HUES64 (cell line): ENCODE measurements at regions not wholly inside any gene's neighbourhood (a gene's known extent, or its start where the extent isn't known, plus 50 kb on each side); places are given as distances from the start of the nearest gene placed in this dataset.
"Not testable (repeated sequence)": the region's sequence is repeated elsewhere in the genome, so short reads cannot be mapped to it uniquely, and the experiment has no call there.

Source experiments
- H3K27ac ChIP-seq: 2 replicates; pipeline ENCODE4 v1.7.0; 2013; ENCODE audit warnings: low read depth, low read length, inconsistent platforms
- H3K27me3 ChIP-seq: 2 replicates; pipeline ENCODE4 v1.6.1; 2013; ENCODE audit warnings: mild to moderate bottlenecking, low read length; ENCODE audit not compliant: insufficient read depth
- H3K36me3 ChIP-seq: 2 replicates; pipeline ENCODE4 v1.6.1; 2013; ENCODE audit warnings: mild to moderate bottlenecking, low read length; ENCODE audit not compliant: insufficient read depth
- H3K4me1 ChIP-seq: 2 replicates; pipeline ENCODE4 v1.6.1; 2013; ENCODE audit warnings: mild to moderate bottlenecking, low read length, moderate library complexity; ENCODE audit not compliant: insufficient read depth
- H3K4me3 ChIP-seq: 2 replicates; pipeline ENCODE4 v1.5.1; 2013; ENCODE audit warnings: mild to moderate bottlenecking, low read length, moderate library complexity
- H3K9ac ChIP-seq: 2 replicates; pipeline ENCODE4 v1.6.1; 2013; ENCODE audit warnings: mild to moderate bottlenecking, low read depth, low read length
- H3K9me3 ChIP-seq: 2 replicates; pipeline ENCODE4 v1.6.1; 2013; ENCODE audit warnings: low read depth, low read length; ENCODE audit not compliant: insufficient read depth
- WGBS: fragments of 150-250, 120-280 bp; methylation state at CpG from one replicate; pipeline ENCODE4 v1.1.7; 2013; ENCODE audit warnings: missing lambda C conversion rate; 5-methylcytosine and 5-hydroxymethylcytosine counted together

GRCh38 chr5:118467103-118467502 is 521.2 kb downstream of the DTWD2 start:
- Histone ChIP-seq H3K4me3 (no peak overlapping the region), H3K9me3 (no peaks in the 10 kb centered on the region), H3K36me3 (no peaks in the 10 kb centered on the region), H3K27ac (no peak overlapping the region), H3K9ac (no peak overlapping the region), H3K4me1 (no peaks in the 10 kb centered on the region), H3K27me3 (no peaks in the 10 kb centered on the region)
- 91% methylated on average over 3 of the region's 3 CpGs for WGBS

- WGBS, result 97% methylated on average over 4 of the region's 5 CpGs
- Histone ChIP-seq H3K9ac (no peak overlapping the region), H3K4me1 (no peaks in the 10 kb centered on the region), H3K27ac (no peak overlapping the region), H3K4me3 (no peak overlapping the region), H3K36me3 (no peaks in the 10 kb centered on the region), H3K27me3 (no peaks in the 10 kb centered on the region), H3K9me3 (no peaks in the 10 kb centered on the region)
Observed at GRCh38 chr5:118466418-118466817, 521.9 kb downstream of the DTWD2 start.

GRCh38 chr5:118462276-118462675 is 526.1 kb downstream of the DTWD2 start:
- not testable (repeated sequence) for H3K36me3 ChIP-seq, H3K4me1 ChIP-seq, H3K4me3 ChIP-seq, H3K9me3 ChIP-seq, H3K9ac ChIP-seq, H3K27ac ChIP-seq, H3K27me3 ChIP-seq
- WGBS, result 100% methylated on average over 2 of the region's 2 CpGs

GRCh38 chr5:118461436-118461835 is 526.9 kb downstream of the DTWD2 start:
- no peaks in the 10 kb centered on the region for H3K36me3 ChIP-seq
- no peak overlapping the region for H3K27ac ChIP-seq
- no peak overlapping the region for H3K9ac ChIP-seq
- WGBS, result 92% methylated on average over 3 of the region's 3 CpGs
- no peaks in the 10 kb centered on the region for H3K27me3 ChIP-seq
- H3K4me3 ChIP-seq, result no peak overlapping the region
- H3K4me1 ChIP-seq, result no peaks in the 10 kb centered on the region
- H3K9me3 ChIP-seq, result no peaks in the 10 kb centered on the region

GRCh38 chr5:118459490-118459889 is 528.9 kb downstream of the DTWD2 start:
- Histone ChIP-seq H3K4me3 (no peak overlapping the region), H3K27me3 (no peaks in the 10 kb centered on the region), H3K36me3 (no peaks in the 10 kb centered on the region), H3K9me3 (no peaks in the 10 kb centered on the region), H3K9ac (no peak overlapping the region), H3K4me1 (no peaks in the 10 kb centered on the region), H3K27ac (no peak overlapping the region)
- 91% methylated on average over 5 of the region's 5 CpGs for WGBS

GRCh38 chr5:118456085-118456484 is 532.3 kb downstream of the DTWD2 start:
- H3K27me3 ChIP-seq, result no peaks in the 10 kb centered on the region
- no peaks in the 10 kb centered on the region for H3K9me3 ChIP-seq
- peaks cover 5% of the 10 kb centered on the region; the same call in 1 of the 2 replicates for H3K4me1 ChIP-seq
- WGBS, result 89% methylated on average over 1 of the region's 1 CpG
- H3K4me3 ChIP-seq, result no peak overlapping the region
- H3K36me3 ChIP-seq, result no peaks in the 10 kb centered on the region
- H3K27ac ChIP-seq, result no peak overlapping the region
- no peak overlapping the region for H3K9ac ChIP-seq

- no peaks in the 10 kb centered on the region for H3K36me3 ChIP-seq
- 91% methylated on average over 3 of the region's 3 CpGs for WGBS
- no peak overlapping the region for H3K4me3 ChIP-seq
- H3K9me3 ChIP-seq, result no peaks in the 10 kb centered on the region
- no peaks in the 10 kb centered on the region for H3K27me3 ChIP-seq
- peak overlapping the region; percentile 61; the same call in 1 of the 2 replicates for H3K27ac ChIP-seq
- no peak overlapping the region for H3K9ac ChIP-seq
- H3K4me1 ChIP-seq, result peaks cover 22% of the 10 kb centered on the region
Observed at GRCh38 chr5:118451697-118452247, 536.6 kb downstream of the DTWD2 start.

- WGBS, result 64% methylated on average over 7 of the region's 7 CpGs
Observed at GRCh38 chr5:118450554-118451332, 537.6 kb downstream of the DTWD2 start.

GRCh38 chr5:118447350-118447749 is 541.0 kb downstream of the DTWD2 start:
- Histone ChIP-seq H3K27me3 (no peaks in the 10 kb centered on the region), H3K4me1 (peaks cover 36% of the 10 kb centered on the region), H3K9ac (no peak overlapping the region), H3K4me3 (no peak overlapping the region), H3K27ac (no peak overlapping the region), H3K9me3 (peaks cover 2% of the 10 kb centered on the region; the same call in 1 of the 2 replicates), H3K36me3 (no peaks in the 10 kb centered on the region)
- WGBS, result 94% methylated on average over 1 of the region's 1 CpG

More at GRCh38 chr5:118450554-118451332, 537.6 kb downstream of the DTWD2 start:
- no peaks in the 10 kb centered on the region for H3K27me3 ChIP-seq
- no peaks in the 10 kb centered on the region for H3K9me3 ChIP-seq
- no peak overlapping the region for H3K9ac ChIP-seq
- H3K4me1 ChIP-seq, result peaks cover 28% of the 10 kb centered on the region
- no peak overlapping the region for H3K4me3 ChIP-seq
- H3K36me3 ChIP-seq, result no peaks in the 10 kb centered on the region
- H3K27ac ChIP-seq, result peak overlapping the region; percentile 76; the same call in 1 of the 2 replicates

GRCh38 chr5:118441956-118442355 is 546.4 kb downstream of the DTWD2 start:
- H3K9me3 ChIP-seq, result peaks cover 2% of the 10 kb centered on the region; the same call in 1 of the 2 replicates
- H3K36me3 ChIP-seq, result no peaks in the 10 kb centered on the region
- H3K4me3 ChIP-seq, result no peak overlapping the region
- no peaks in the 10 kb centered on the region for H3K27me3 ChIP-seq
- no peak overlapping the region for H3K9ac ChIP-seq
- H3K4me1 ChIP-seq, result peaks cover 13% of the 10 kb centered on the region
- no peak overlapping the region for H3K27ac ChIP-seq
- WGBS, result 97% methylated on average over 2 of the region's 2 CpGs

- Histone ChIP-seq H3K4me1 (peaks cover 11% of the 10 kb centered on the region), H3K4me3 (no peak overlapping the region), H3K9ac (no peak overlapping the region), H3K36me3 (no peaks in the 10 kb centered on the region), H3K27me3 (no peaks in the 10 kb centered on the region), H3K27ac (no peak overlapping the region), H3K9me3 (peaks cover 2% of the 10 kb centered on the region; the same call in 1 of the 2 replicates)
- WGBS, result 96% methylated on average over 4 of the region's 4 CpGs
Observed at GRCh38 chr5:118441034-118441433, 547.3 kb downstream of the DTWD2 start.
